Fibroblast of the aortic adventitia (primary cell): ENCODE measurements at regions not wholly inside any gene's neighbourhood (a gene's known extent, or its start where the extent isn't known, plus 50 kb on each side); places are given as distances from the start of the nearest gene placed in this dataset.

Source experiments
- DNase-seq: peaks from one replicate; pipeline ENCODE4 v3.0.0-alpha.2; 2010; ENCODE audit warnings: low read depth
- H3K4me3 ChIP-seq: 2 replicates; pipeline ENCODE4 v1.5.1; 2011; ENCODE audit warnings: low read depth, mild to moderate bottlenecking, control low read depth, low read length, moderate library complexity
- TF ChIP-seq, protein P1 (sequence below): IDR thresholded peaks from 2 replicates; pipeline ENCODE4 v1.5.1; 2011; ENCODE audit warnings: mild to moderate bottlenecking, low read length, control low read depth, inconsistent platforms; ENCODE audit not compliant: insufficient read depth

GRCh38 chr1:94362466-94363058, 55.6 kb upstream of the ABCD3 start:
- H3K4me3 ChIP-seq = no peak overlapping the region
- DNase-seq = peak; percentile 8
- TF ChIP-seq, protein P1, sequence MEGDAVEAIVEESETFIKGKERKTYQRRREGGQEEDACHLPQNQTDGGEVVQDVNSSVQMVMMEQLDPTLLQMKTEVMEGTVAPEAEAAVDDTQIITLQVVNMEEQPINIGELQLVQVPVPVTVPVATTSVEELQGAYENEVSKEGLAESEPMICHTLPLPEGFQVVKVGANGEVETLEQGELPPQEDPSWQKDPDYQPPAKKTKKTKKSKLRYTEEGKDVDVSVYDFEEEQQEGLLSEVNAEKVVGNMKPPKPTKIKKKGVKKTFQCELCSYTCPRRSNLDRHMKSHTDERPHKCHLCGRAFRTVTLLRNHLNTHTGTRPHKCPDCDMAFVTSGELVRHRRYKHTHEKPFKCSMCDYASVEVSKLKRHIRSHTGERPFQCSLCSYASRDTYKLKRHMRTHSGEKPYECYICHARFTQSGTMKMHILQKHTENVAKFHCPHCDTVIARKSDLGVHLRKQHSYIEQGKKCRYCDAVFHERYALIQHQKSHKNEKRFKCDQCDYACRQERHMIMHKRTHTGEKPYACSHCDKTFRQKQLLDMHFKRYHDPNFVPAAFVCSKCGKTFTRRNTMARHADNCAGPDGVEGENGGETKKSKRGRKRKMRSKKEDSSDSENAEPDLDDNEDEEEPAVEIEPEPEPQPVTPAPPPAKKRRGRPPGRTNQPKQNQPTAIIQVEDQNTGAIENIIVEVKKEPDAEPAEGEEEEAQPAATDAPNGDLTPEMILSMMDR = no peak

- DNase-seq = no peak
- TF ChIP-seq, protein P1 = no peak
- H3K4me3 ChIP-seq = no peak overlapping the region
These were observed 59.3 kb upstream of the ABCD3 start for GRCh38 chr1:94358630-94359599.

- no peak for DNase-seq
- TF ChIP-seq, protein P1 = no peak
- no peak overlapping the region for H3K4me3 ChIP-seq
These were observed 60.5 kb upstream of the ABCD3 start for GRCh38 chr1:94357661-94358060.

- no peak for DNase-seq
- TF ChIP-seq, protein P1 = no peak
- H3K4me3 ChIP-seq = no peak overlapping the region
These were observed 62.7 kb upstream of the ABCD3 start for GRCh38 chr1:94355485-94355980.

DNA sequence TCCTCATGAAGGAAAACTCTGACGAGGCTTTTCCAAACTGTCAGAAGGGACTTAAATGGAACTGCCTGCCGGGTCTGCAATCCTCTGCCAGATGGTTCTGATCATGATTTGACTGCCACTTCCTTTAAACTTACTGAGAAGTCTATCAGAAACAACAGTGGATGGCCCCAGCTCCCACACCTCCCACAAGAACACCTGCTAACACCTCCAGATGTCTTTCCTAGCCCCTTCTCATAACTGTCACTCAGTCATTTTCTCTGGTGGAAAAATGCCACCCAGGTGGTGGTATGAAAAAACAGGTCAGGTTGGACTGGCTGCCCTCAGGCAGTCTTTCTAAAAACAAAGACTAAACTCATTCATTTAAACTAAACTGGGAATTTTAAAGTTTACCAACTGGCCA, 66.7 kb upstream of the ABCD3 start:
- DNase-seq = no peak
- no peak overlapping the region for H3K4me3 ChIP-seq
- TF ChIP-seq, protein P1 = no peak

GRCh38 chr1:94350350-94350924, 67.8 kb upstream of the ABCD3 start:
- DNase-seq = no peak
- TF ChIP-seq, protein P1 = no peak
- H3K4me3 ChIP-seq = no peak overlapping the region
